ENCODE measurements at regions not wholly inside any gene's neighbourhood (a gene's known extent, or its start where the extent isn't known, plus 50 kb on each side); places are given as distances from the start of the nearest gene placed in this dataset.

GRCh38 chr6:90436403-90436802, 139.8 kb upstream of the BACH2 start:
- H3K27ac ChIP-seq (ENCODE audit: low read depth, low read length): no peak overlapping the region
- Mint-ChIP-seq H3K9me3 (peaks cover 2 to 20% (median 10%) of the 10 kb centered on the region in 8 donors), H3K36me3 (peaks cover 0 to 2% of the 10 kb centered on the region in 2 donors), H3K4me3 (no peak overlapping the region), H3K27ac (no peak overlapping the region), H3K27me3 (no peaks in the 10 kb centered on the region), H3K4me1 (no peaks in the 10 kb centered on the region)
- no peaks in the 10 kb centered on the region for H3K27me3 ChIP-seq (ENCODE audit: insufficient read depth, low read length)
- CTCF ChIA-PET (ENCODE audit: partially characterized antibody): interaction anchor here (1.1 kb wide), 1 partner anchor 17 kb away, joined by 3 read pairs; no protein-coding TSS in a partner anchor
- H3K9me3 ChIP-seq (ENCODE audit: control insufficient read depth in 1 of 2, low read length in 2 of 2): no peaks in the 10 kb centered on the region
- POLR2A ChIA-PET (ENCODE audit: partially characterized antibody): no interaction called here
- H3K4me1 ChIP-seq (ENCODE audit: insufficient read depth, low read length): no peaks in the 10 kb centered on the region
- intact Hi-C loops (cut with micrococcal nuclease): no loop called here
- H3K4me3 ChIP-seq (ENCODE audit: low read length in 2 of 2): no peak overlapping the region
- H3K36me3 ChIP-seq (ENCODE audit: insufficient read depth, low read length): no peaks in the 10 kb centered on the region
- DNase-seq: no peak

GRCh38 chr6:90435207-90435899, 138.7 kb upstream of the BACH2 start:
- H3K9me3 ChIP-seq (ENCODE audit: control insufficient read depth in 1 of 2, low read length in 2 of 2): no peaks in the 10 kb centered on the region
- H3K4me1 ChIP-seq (ENCODE audit: insufficient read depth, low read length): no peaks in the 10 kb centered on the region
- intact Hi-C loops (cut with micrococcal nuclease): no loop called here
- Mint-ChIP-seq H3K9me3 (peaks cover 3 to 27% (median 13%) of the 10 kb centered on the region in 8 donors), H3K27me3 (no peaks in the 10 kb centered on the region), H3K4me3 (no peak overlapping the region), H3K4me1 (no peaks in the 10 kb centered on the region), H3K27ac (no peak overlapping the region), H3K36me3 (peaks cover 2% of the 10 kb centered on the region in 2 donors)
- ChIA-PET POLR2A (ENCODE audit: partially characterized antibody) (interaction anchor here (1.2 to 2.5 kb wide), 2 partner anchors 9 to 11 kb away, joined by 4 to 14 read pairs; no protein-coding TSS in a partner anchor), CTCF (ENCODE audit: partially characterized antibody) (interaction anchor here (1.8 kb wide), 1 partner anchor 42 kb away, joined by 8 read pairs; no protein-coding TSS in a partner anchor)
- no peak overlapping the region for H3K27ac ChIP-seq (ENCODE audit: low read depth, low read length)
- no peaks in the 10 kb centered on the region for H3K36me3 ChIP-seq (ENCODE audit: insufficient read depth, low read length)
- no peak overlapping the region for H3K4me3 ChIP-seq (ENCODE audit: low read length in 2 of 2)
- no peak for DNase-seq
- no peaks in the 10 kb centered on the region for H3K27me3 ChIP-seq (ENCODE audit: insufficient read depth, low read length)

DNA sequence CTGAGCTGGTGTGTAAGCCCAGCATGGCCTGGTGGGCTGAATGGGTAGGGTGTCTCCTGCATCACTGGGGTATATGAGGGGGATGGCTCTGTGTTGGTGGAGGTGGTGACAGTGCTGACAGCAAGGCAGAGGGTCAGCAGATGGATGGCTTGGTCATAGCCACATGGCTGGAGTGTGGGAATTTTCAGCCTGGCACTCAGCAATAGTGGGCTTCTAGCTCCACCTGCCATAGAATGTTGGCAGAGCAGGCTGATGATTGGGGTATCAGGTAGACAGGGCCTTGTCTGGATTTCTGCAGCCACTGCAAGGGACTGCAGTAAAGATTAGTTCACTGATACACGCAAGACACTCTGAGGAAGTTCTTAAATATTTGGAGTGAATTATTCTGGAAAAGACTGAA, 137.5 kb upstream of the BACH2 start:
- Histone ChIP-seq H3K4me3 (ENCODE audit: low read length in 2 of 2) (no peak overlapping the region), H3K4me1 (ENCODE audit: insufficient read depth, low read length) (no peaks in the 10 kb centered on the region), H3K27me3 (ENCODE audit: insufficient read depth, low read length) (no peaks in the 10 kb centered on the region), H3K27ac (ENCODE audit: low read depth, low read length) (no peak overlapping the region), H3K36me3 (ENCODE audit: insufficient read depth, low read length) (no peaks in the 10 kb centered on the region), H3K9me3 (ENCODE audit: control insufficient read depth in 1 of 2, low read length in 2 of 2) (peaks cover 0 to 4% of the 10 kb centered on the region in 2 donors)
- Mint-ChIP-seq H3K4me1 (no peaks in the 10 kb centered on the region), H3K36me3 (peaks cover 2 to 9% of the 10 kb centered on the region in 2 donors), H3K27me3 (no peaks in the 10 kb centered on the region), H3K9me3 (peaks cover 3 to 40% (median 24%) of the 10 kb centered on the region in 8 donors), H3K4me3 (peak overlapping the region in 1 of 8 donors; percentile 33), H3K27ac (no peak overlapping the region)
- intact Hi-C loops (cut with micrococcal nuclease): no loop called here
- DNase-seq: no peak
- ChIA-PET POLR2A (ENCODE audit: partially characterized antibody) (interaction anchor here (1.2 to 2.5 kb wide), 2 partner anchors 10 kb away, joined by 4 to 14 read pairs; no protein-coding TSS in a partner anchor), CTCF (ENCODE audit: partially characterized antibody) (interaction anchor here (1.0 to 1.8 kb wide), 4 partner anchors 8 to 494 kb away, joined by 3 to 8 read pairs (median 4); no protein-coding TSS in a partner anchor)

GRCh38 chr6:90432937-90433336, 136.3 kb upstream of the BACH2 start:
- CTCF ChIA-PET (ENCODE audit: partially characterized antibody): interaction anchor here (1.0 to 1.8 kb wide), 3 partner anchors 10 to 493 kb away, joined by 3 to 6 read pairs (median 3); no protein-coding TSS in a partner anchor

GRCh38 chr6:90432041-90432775, 135.6 kb upstream of the BACH2 start:
- peaks cover 2 to 9% of the 10 kb centered on the region in 2 donors for H3K36me3 Mint-ChIP-seq
- intact Hi-C loops (cut with micrococcal nuclease): no loop called here
- Histone ChIP-seq H3K27ac (ENCODE audit: low read depth, low read length) (no peak overlapping the region), H3K27me3 (ENCODE audit: insufficient read depth, low read length) (no peaks in the 10 kb centered on the region), H3K4me3 (ENCODE audit: low read length in 2 of 2) (no peak overlapping the region), H3K36me3 (ENCODE audit: insufficient read depth, low read length) (no peaks in the 10 kb centered on the region), H3K9me3 (ENCODE audit: control insufficient read depth in 1 of 2, low read length in 2 of 2) (peaks cover 0 to 9% of the 10 kb centered on the region in 2 donors), H3K4me1 (ENCODE audit: insufficient read depth, low read length) (no peaks in the 10 kb centered on the region)
- no peaks in the 10 kb centered on the region for H3K27me3 Mint-ChIP-seq
- no peaks in the 10 kb centered on the region for H3K4me1 Mint-ChIP-seq
- H3K27ac Mint-ChIP-seq: no peak overlapping the region
- DNase-seq: no peak
- POLR2A ChIA-PET (ENCODE audit: partially characterized antibody): interaction anchor here (1.0 kb wide), 1 partner anchor 30 kb away, joined by 4 read pairs; no protein-coding TSS in a partner anchor
- H3K4me3 Mint-ChIP-seq: no peak overlapping the region
- CTCF ChIA-PET (ENCODE audit: partially characterized antibody): interaction anchor here (1.8 kb wide), 1 partner anchor 492 kb away, joined by 6 read pairs; no protein-coding TSS in a partner anchor
- peaks cover 3 to 44% (median 24%) of the 10 kb centered on the region in 8 donors for H3K9me3 Mint-ChIP-seq

More at GRCh38 chr6:90432937-90433336, 136.3 kb upstream of the BACH2 start:
- no peak overlapping the region for H3K4me3 Mint-ChIP-seq
- DNase-seq: no peak
- no peaks in the 10 kb centered on the region for H3K36me3 ChIP-seq (ENCODE audit: insufficient read depth, low read length)
- H3K27ac Mint-ChIP-seq: no peak overlapping the region
- H3K27ac ChIP-seq (ENCODE audit: low read depth, low read length): no peak overlapping the region
- H3K36me3 Mint-ChIP-seq: peaks cover 2 to 9% of the 10 kb centered on the region in 2 donors
- peaks cover 0 to 9% of the 10 kb centered on the region in 2 donors for H3K9me3 ChIP-seq (ENCODE audit: control insufficient read depth in 1 of 2, low read length in 2 of 2)
- no peaks in the 10 kb centered on the region for H3K27me3 ChIP-seq (ENCODE audit: insufficient read depth, low read length)
- H3K4me1 ChIP-seq (ENCODE audit: insufficient read depth, low read length): no peaks in the 10 kb centered on the region
- no peaks in the 10 kb centered on the region for H3K4me1 Mint-ChIP-seq
- intact Hi-C loops (cut with micrococcal nuclease): no loop called here
- no peaks in the 10 kb centered on the region for H3K27me3 Mint-ChIP-seq
- no peak overlapping the region for H3K4me3 ChIP-seq (ENCODE audit: low read length in 2 of 2)
- H3K9me3 Mint-ChIP-seq: peaks cover 3 to 44% (median 24%) of the 10 kb centered on the region in 8 donors
- POLR2A ChIA-PET (ENCODE audit: partially characterized antibody): no interaction called here

DNA sequence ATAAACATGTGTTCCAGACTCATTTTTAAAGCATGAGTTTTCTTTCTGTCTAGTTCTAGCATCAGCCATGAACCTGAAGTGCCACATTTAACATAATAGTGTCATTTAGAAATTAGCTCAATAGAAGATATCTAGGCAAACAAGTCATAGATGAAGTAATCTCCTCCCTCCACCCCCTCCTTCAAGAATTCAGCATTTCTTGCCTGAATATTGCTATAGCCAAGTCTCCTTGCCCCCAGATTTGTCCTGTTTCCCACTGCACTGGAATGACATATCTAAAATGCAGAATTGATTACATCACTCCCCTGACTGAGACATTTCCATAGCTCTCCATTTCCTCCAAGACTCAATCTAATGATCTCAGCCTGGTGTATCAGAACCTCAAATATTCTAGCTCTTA, 134.9 kb upstream of the BACH2 start:
- POLR2A ChIA-PET (ENCODE audit: partially characterized antibody): interaction anchor here (1.0 to 1.2 kb wide), 2 partner anchors 11 to 29 kb away, joined by 3 to 4 read pairs; no protein-coding TSS in a partner anchor
- intact Hi-C loops (cut with micrococcal nuclease): no loop called here

DNA sequence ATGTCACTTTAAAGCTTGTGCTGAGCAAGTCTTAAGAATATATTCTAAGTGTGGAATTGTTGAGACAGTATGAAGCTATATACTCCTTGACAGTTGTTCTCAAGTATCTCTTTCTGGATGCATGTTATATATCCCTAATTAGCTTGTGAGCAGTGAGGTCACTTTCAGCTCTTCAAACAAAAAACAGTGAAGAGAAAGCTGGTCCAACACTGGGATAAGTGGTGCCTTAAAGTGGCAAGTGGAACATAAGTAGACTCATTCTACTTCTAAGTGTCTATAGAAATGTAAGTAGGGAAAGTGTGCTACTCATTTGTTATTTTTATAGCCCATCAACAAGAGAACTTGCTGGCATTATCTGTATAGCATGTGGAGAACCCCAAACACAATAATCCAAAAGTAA, 133.1 kb upstream of the BACH2 start:
- H3K27me3 ChIP-seq (ENCODE audit: insufficient read depth, low read length): no peaks in the 10 kb centered on the region
- Mint-ChIP-seq H3K9me3 (peaks cover 3 to 44% (median 24%) of the 10 kb centered on the region in 8 donors), H3K27ac (no peak overlapping the region), H3K36me3 (peaks cover 1 to 9% of the 10 kb centered on the region in 2 donors), H3K4me1 (peaks cover 10 to 15% (median 12%) of the 10 kb centered on the region in 4 donors), H3K27me3 (no peaks in the 10 kb centered on the region), H3K4me3 (no peak overlapping the region)
- POLR2A ChIA-PET (ENCODE audit: partially characterized antibody): no interaction called here
- intact Hi-C loops (cut with micrococcal nuclease): no loop called here
- no peak overlapping the region for H3K27ac ChIP-seq (ENCODE audit: low read depth, low read length)
- no peaks in the 10 kb centered on the region for H3K36me3 ChIP-seq (ENCODE audit: insufficient read depth, low read length)
- no peak for DNase-seq
- peaks cover 0 to 9% of the 10 kb centered on the region in 2 donors for H3K9me3 ChIP-seq (ENCODE audit: control insufficient read depth in 1 of 2, low read length in 2 of 2)
- no peak overlapping the region for H3K4me3 ChIP-seq (ENCODE audit: low read length in 2 of 2)
- peaks cover 12% of the 10 kb centered on the region for H3K4me1 ChIP-seq (ENCODE audit: insufficient read depth, low read length)
- CTCF ChIA-PET (ENCODE audit: partially characterized antibody): interaction anchor here (1.1 to 1.6 kb wide), 5 partner anchors 14 to 490 kb away, joined by 3 to 6 read pairs (median 4); no protein-coding TSS in a partner anchor

More for the DNA sequence above, 134.9 kb upstream of the BACH2 start:
- H3K27ac Mint-ChIP-seq: no peak overlapping the region
- Histone ChIP-seq H3K4me1 (ENCODE audit: insufficient read depth, low read length) (no peaks in the 10 kb centered on the region), H3K9me3 (ENCODE audit: control insufficient read depth in 1 of 2, low read length in 2 of 2) (peaks cover 0 to 9% of the 10 kb centered on the region in 2 donors), H3K4me3 (ENCODE audit: low read length in 2 of 2) (no peak overlapping the region), H3K27ac (ENCODE audit: low read depth, low read length) (no peak overlapping the region), H3K36me3 (ENCODE audit: insufficient read depth, low read length) (no peaks in the 10 kb centered on the region), H3K27me3 (ENCODE audit: insufficient read depth, low read length) (no peaks in the 10 kb centered on the region)
- H3K4me3 Mint-ChIP-seq: no peak overlapping the region
- H3K9me3 Mint-ChIP-seq: peaks cover 3 to 44% (median 24%) of the 10 kb centered on the region in 8 donors
- no peaks in the 10 kb centered on the region for H3K4me1 Mint-ChIP-seq
- no peak for DNase-seq
- peaks cover 2 to 9% of the 10 kb centered on the region in 2 donors for H3K36me3 Mint-ChIP-seq
- CTCF ChIA-PET (ENCODE audit: partially characterized antibody): interaction anchor here (0.7 to 1.0 kb wide), 2 partner anchors 12 to 31 kb away, joined by 3 read pairs; no protein-coding TSS in a partner anchor
- H3K27me3 Mint-ChIP-seq: no peaks in the 10 kb centered on the region

All from CD4-positive, alpha-beta memory T cell (primary cell).